ENCODE measurements at regions not wholly inside any gene's neighbourhood (a gene's known extent, or its start where the extent isn't known, plus 50 kb on each side); places are given as distances from the start of the nearest gene placed in this dataset.

- no peak for TF ChIP-seq GTF3A (CRISPR knock-in tag; conservative IDR thresholded peaks at IDR 0.05)
- TF ChIP-seq SALL2 (CRISPR knock-in tag; IDR thresholded peaks at IDR 0.05), result no peak
- TF ChIP-seq CTCF (CRISPR knock-in tag; IDR thresholded peaks at IDR 0.05), result no peak
- no peak for TF ChIP-seq TBX2 (CRISPR knock-in tag; IDR thresholded peaks at IDR 0.05; ENCODE audit: borderline replicate concordance)
- no peak for TF ChIP-seq KLF16 (CRISPR knock-in tag; IDR thresholded peaks at IDR 0.05)
- TF ChIP-seq GPBP1L1 (CRISPR knock-in tag; IDR thresholded peaks at IDR 0.05), result no peak
- no peak for TF ChIP-seq ZNF556 (CRISPR knock-in tag; IDR thresholded peaks at IDR 0.05; ENCODE audit: borderline replicate concordance)
- no peak for TF ChIP-seq ZNF629 (CRISPR knock-in tag; conservative IDR thresholded peaks at IDR 0.05)
- TF ChIP-seq RFX5 (IDR thresholded peaks at IDR 0.05; ENCODE audit: low read depth, low read length), result no peak
- TF ChIP-seq ELF1 (CRISPR knock-in tag; IDR thresholded peaks at IDR 0.05), result no peak
- TF ChIP-seq EZH2 (conservative IDR thresholded peaks at IDR 0.05; ENCODE audit: low read depth, low read length), result no peak
- TF ChIP-seq SYNCRIP (IDR thresholded peaks at IDR 0.05; ENCODE audit: insufficient read depth, low read depth, low read length), result no peak
- TF ChIP-seq ZSCAN30 (CRISPR knock-in tag; IDR thresholded peaks at IDR 0.05), result no peak
- TF ChIP-seq JUND (CRISPR knock-in tag; IDR thresholded peaks at IDR 0.05), result no peak
Observed at GRCh38 chr5:35557199-35557598, 60.5 kb upstream of the SPEF2 start.

Measured in HepG2 (cell line).